ENCODE measurements at regions not wholly inside any gene's neighbourhood (a gene's known extent, or its start where the extent isn't known, plus 50 kb on each side); places are given as distances from the start of the nearest gene placed in this dataset.

DNA sequence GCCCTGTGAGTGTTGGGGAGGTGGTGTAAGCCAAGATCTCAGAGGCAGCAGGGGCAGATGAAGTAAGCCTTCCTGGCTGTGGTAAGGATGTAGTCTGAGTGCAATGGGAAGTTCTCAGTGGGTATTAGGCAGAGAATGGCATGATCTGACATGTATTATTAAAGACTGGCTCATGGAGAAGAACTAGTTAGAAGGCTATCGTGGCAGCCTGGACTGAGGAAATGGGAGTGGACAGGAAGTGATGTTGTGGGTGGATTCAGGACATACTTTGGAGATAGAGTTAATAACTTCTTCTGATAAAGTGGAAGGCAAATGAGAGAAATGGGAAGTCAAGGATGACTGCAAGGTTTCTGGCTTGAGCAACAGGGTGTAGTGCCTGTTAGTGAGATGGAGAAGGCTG, 250.9 kb upstream of the CFAP20DC start:
- no peaks in the 10 kb centered on the region for H3K36me3 ChIP-seq
- no peaks in the 10 kb centered on the region for H3K9me3 ChIP-seq
- H3K27me3 ChIP-seq, result no peaks in the 10 kb centered on the region
- H3K4me3 ChIP-seq, result no peak overlapping the region
- WGBS, 2 donors, result 33 to 58% methylated on average over 1 of the region's 1 CpG
- peaks cover 0 to 7% (median 2%) of the 10 kb centered on the region in 4 donors for H3K4me1 ChIP-seq
- no peak for TF ChIP-seq POLR2A (IDR thresholded peaks at IDR 0.05)
- TF ChIP-seq POLR2AphosphoS5 (IDR thresholded peaks at IDR 0.05), result peak in 1 of 2 donors; percentile 9
- TF ChIP-seq EP300 (IDR thresholded peaks at IDR 0.05), result peak in 1 of 4 donors; percentile 23
- ATAC-seq (ENCODE audit: low FRiP score in 2 of 2) (peak; percentile 71 to 77), DNase-seq (peak in 1 of 2 donors; percentile 23)
- peak overlapping the region in 3 of 4 donors; percentile 25 to 69 (median 53) for H3K27ac ChIP-seq

DNA sequence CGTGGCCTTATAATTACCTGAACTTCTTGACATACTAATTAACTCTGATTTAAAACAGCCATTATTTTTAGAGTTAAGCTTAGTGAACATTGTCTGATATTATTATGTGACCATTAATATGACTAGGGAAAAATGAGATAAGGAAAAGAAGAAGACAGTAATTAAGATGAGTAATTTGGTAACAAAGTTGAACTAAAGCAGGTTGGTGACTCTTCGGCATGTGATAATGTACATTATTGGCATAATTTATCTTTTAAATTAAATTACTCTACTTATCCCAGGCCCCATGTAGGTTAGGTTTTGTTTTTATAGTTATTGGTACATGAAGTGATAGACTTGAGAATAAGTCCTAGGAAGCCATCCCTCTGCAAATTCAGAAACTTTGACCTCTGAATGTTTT, 249.7 kb upstream of the CFAP20DC start:
- H3K9me3 ChIP-seq, result no peaks in the 10 kb centered on the region
- ATAC-seq (ENCODE audit: low FRiP score in 2 of 2) (no peak), DNase-seq (no peak)
- no peaks in the 10 kb centered on the region for H3K27me3 ChIP-seq
- no peak overlapping the region for H3K27ac ChIP-seq
- H3K4me3 ChIP-seq, result no peak overlapping the region
- TF ChIP-seq POLR2AphosphoS5 (IDR thresholded peaks at IDR 0.05) (no peak), POLR2A (IDR thresholded peaks at IDR 0.05) (no peak)
- TF ChIP-seq, protein P1, sequence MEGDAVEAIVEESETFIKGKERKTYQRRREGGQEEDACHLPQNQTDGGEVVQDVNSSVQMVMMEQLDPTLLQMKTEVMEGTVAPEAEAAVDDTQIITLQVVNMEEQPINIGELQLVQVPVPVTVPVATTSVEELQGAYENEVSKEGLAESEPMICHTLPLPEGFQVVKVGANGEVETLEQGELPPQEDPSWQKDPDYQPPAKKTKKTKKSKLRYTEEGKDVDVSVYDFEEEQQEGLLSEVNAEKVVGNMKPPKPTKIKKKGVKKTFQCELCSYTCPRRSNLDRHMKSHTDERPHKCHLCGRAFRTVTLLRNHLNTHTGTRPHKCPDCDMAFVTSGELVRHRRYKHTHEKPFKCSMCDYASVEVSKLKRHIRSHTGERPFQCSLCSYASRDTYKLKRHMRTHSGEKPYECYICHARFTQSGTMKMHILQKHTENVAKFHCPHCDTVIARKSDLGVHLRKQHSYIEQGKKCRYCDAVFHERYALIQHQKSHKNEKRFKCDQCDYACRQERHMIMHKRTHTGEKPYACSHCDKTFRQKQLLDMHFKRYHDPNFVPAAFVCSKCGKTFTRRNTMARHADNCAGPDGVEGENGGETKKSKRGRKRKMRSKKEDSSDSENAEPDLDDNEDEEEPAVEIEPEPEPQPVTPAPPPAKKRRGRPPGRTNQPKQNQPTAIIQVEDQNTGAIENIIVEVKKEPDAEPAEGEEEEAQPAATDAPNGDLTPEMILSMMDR (IDR thresholded peaks at IDR 0.05), result no peak
- peaks cover 0 to 7% (median 2%) of the 10 kb centered on the region in 4 donors for H3K4me1 ChIP-seq
- H3K36me3 ChIP-seq, result no peaks in the 10 kb centered on the region
- 83 to 93% methylated on average over 2 of the region's 2 CpGs for WGBS, 2 donors

DNA sequence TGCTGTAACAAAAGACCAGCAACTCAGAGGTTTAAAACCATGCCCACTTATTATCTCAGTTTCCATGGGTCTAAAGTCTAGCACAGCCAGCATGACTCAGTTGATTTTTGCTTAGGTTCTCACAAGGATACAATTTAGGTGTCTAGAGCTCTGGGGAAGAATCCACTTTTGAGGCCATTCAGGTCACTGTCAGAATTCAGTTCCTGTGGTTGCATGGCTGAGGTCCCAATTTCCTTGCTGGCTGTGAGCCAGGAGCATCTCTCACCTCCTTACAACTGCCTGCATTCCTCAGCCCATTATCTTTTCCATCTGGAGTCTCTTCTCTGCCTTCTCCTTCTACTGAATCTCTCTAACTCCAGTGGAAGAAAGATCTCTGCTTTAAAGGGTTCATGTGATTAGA, 240.5 kb upstream of the CFAP20DC start:
- Histone ChIP-seq H3K36me3 (no peaks in the 10 kb centered on the region), H3K27ac (no peak overlapping the region), H3K9me3 (no peaks in the 10 kb centered on the region), H3K4me1 (no peaks in the 10 kb centered on the region), H3K27me3 (no peaks in the 10 kb centered on the region), H3K4me3 (no peak overlapping the region)
- ATAC-seq (ENCODE audit: low FRiP score in 2 of 2), result no peak
- no peak for DNase-seq
- TF ChIP-seq POLR2A (IDR thresholded peaks at IDR 0.05) (no peak), POLR2AphosphoS5 (IDR thresholded peaks at IDR 0.05) (no peak), EP300 (IDR thresholded peaks at IDR 0.05) (no peak)
- TF ChIP-seq, protein P1 (IDR thresholded peaks at IDR 0.05), result no peak

DNA sequence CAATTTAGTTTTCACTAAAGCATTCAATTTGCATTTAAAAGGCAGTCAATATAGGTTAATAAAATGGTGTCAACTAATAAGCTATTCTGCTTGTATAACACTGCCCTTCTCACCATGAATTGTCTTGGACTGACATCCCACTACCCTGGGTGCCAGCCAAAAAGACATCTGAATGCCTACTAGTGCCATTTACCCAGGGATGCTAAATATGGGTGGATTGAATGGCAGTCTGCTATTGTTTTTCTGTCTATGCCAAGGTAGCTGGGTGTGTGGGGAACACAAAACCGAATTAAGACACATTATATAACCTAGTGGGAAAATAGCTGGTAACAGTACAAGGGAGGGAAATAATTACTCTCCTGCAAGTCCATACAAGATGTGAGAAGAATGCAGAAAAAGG, 240.0 kb upstream of the CFAP20DC start:
- no peak for ATAC-seq (ENCODE audit: low FRiP score in 2 of 2)
- no peak for DNase-seq
- no peak for TF ChIP-seq POLR2AphosphoS5 (IDR thresholded peaks at IDR 0.05)
- TF ChIP-seq, protein P1 (IDR thresholded peaks at IDR 0.05), result no peak
- TF ChIP-seq EP300 (IDR thresholded peaks at IDR 0.05), result no peak
- no peak for TF ChIP-seq POLR2A (IDR thresholded peaks at IDR 0.05)
- WGBS, 2 donors, result 77 to 97% methylated on average over 1 of the region's 1 CpG
- Histone ChIP-seq H3K36me3 (no peaks in the 10 kb centered on the region), H3K27ac (no peak overlapping the region), H3K9me3 (no peaks in the 10 kb centered on the region), H3K27me3 (no peaks in the 10 kb centered on the region), H3K4me1 (no peaks in the 10 kb centered on the region), H3K4me3 (no peak overlapping the region)

DNA sequence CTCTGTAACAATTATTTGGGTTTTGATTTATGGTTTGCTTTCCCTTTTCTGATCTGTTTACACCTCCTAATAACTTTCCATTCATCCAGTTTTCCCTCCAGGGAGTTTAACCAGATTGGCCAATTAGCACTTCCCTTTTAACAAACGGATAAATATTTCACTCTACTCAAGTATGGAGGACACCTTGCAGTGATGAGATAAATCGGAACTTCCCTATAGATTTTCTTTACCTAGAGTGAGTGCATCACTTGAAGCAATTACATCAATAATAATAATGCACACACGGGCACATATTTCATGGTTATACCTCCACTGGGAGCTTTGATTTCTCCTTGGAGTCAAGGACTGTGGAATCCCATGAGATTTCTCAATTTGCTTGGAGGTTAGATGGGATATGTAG, 239.1 kb upstream of the CFAP20DC start:
- WGBS, 2 donors, result 49 to 53% methylated on average over 3 of the region's 3 CpGs
- no peaks in the 10 kb centered on the region for H3K27me3 ChIP-seq

More for the DNA sequence above, 239.1 kb upstream of the CFAP20DC start:
- no peak overlapping the region for H3K27ac ChIP-seq
- H3K4me1 ChIP-seq, result no peaks in the 10 kb centered on the region
- no peak overlapping the region for H3K4me3 ChIP-seq
- TF ChIP-seq EP300 (IDR thresholded peaks at IDR 0.05) (no peak), POLR2AphosphoS5 (IDR thresholded peaks at IDR 0.05) (no peak), POLR2A (IDR thresholded peaks at IDR 0.05) (no peak)
- TF ChIP-seq, protein P1 (IDR thresholded peaks at IDR 0.05), result no peak
- ATAC-seq (ENCODE audit: low FRiP score in 2 of 2), result no peak
- no peaks in the 10 kb centered on the region for H3K9me3 ChIP-seq
- no peak for DNase-seq
- no peaks in the 10 kb centered on the region for H3K36me3 ChIP-seq
